Left lung (tissue), 4 donors: ENCODE measurements at regions not wholly inside any gene's neighbourhood (a gene's known extent, or its start where the extent isn't known, plus 50 kb on each side); places are given as distances from the start of the nearest gene placed in this dataset.

ENCODE experiments used
- ATAC-seq: fragments of 200-7000 bp; cut with Tn5 transposase; one replicate; pipeline ENCODE4 v1.9.1; 2020; ENCODE audit warnings: moderate library complexity
- DNase-seq, 4 donors: peaks; one replicate each; pipeline ENCODE4 v3.0.0-alpha.2; 2013 to 2020
- H3K27ac ChIP-seq, 2 donors: fragments of 200-600 bp; sonication (generic) in 1 of 2; one replicate each; pipeline versions ENCODE4 v1.5.0 to v1.8.0; 2020 to 2021
- H3K27me3 ChIP-seq, 2 donors: fragments of 200-600 bp; sonication (generic) in 1 of 2; one replicate each; pipeline versions ENCODE4 v1.5.0 to v1.8.0; 2020 to 2021
- H3K36me3 ChIP-seq, 2 donors: fragments of 200-600 bp; sonication (generic) in 1 of 2; one replicate each; pipeline versions ENCODE4 v1.5.0 to v1.8.0; 2020 to 2021
- H3K4me1 ChIP-seq, 2 donors: fragments of 200-600 bp; one replicate each; pipeline ENCODE4 v1.8.0; 2021
- H3K4me3 ChIP-seq, 2 donors: fragments of 200-600 bp; sonication (generic) in 1 of 2; one replicate each; pipeline versions ENCODE4 v1.5.0 to v1.8.0; 2020 to 2021; ENCODE audit warnings: mild to moderate bottlenecking in 1 of 2
- H3K9me3 ChIP-seq, 2 donors: fragments of 200-600 bp; sonication (generic) in 1 of 2; one replicate each; pipeline versions ENCODE4 v1.5.0 to v1.8.0; 2020 to 2021
- CTCF ChIP-seq, 2 donors: fragments of 200-600 bp; sonication (generic) in 1 of 2; IDR thresholded peaks; one replicate each; pipeline versions ENCODE4 v1.5.0 to v1.8.0; 2021; ENCODE audit warnings: antibody characterized with exemption in 2 of 2
- intact Hi-C, 2 donors: fragments of 100-400 bp; cut with DNase I; formaldehyde crosslinking; loops; one replicate each; pipeline versions ENCODE4 v1.11.2 to v1.14.2; 2022
- donor health status: DM: no; HTN: yes; CAD: no.
- donor health status: DM: no; HTN: no; CAD: no.

GRCh38 chr3:152208439-152208838 is 60.3 kb upstream of the MBNL1 start:
- ATAC-seq (no peak), DNase-seq (no peak)
- no peaks in the 10 kb centered on the region for H3K36me3 ChIP-seq
- H3K27ac ChIP-seq, result no peak overlapping the region
- H3K4me3 ChIP-seq, result no peak overlapping the region
- no peaks in the 10 kb centered on the region for H3K27me3 ChIP-seq
- intact Hi-C loops, result no loop called here
- peaks cover 10 to 31% of the 10 kb centered on the region in 2 donors for H3K4me1 ChIP-seq
- H3K9me3 ChIP-seq, result no peaks in the 10 kb centered on the region
- no peak for TF ChIP-seq CTCF (IDR thresholded peaks at IDR 0.05)

GRCh38 chr3:152209060-152209459 is 59.7 kb upstream of the MBNL1 start:
- Histone ChIP-seq H3K4me3 (no peak overlapping the region), H3K27ac (no peak overlapping the region), H3K9me3 (no peaks in the 10 kb centered on the region), H3K4me1 (peaks cover 6 to 28% of the 10 kb centered on the region in 2 donors), H3K27me3 (no peaks in the 10 kb centered on the region), H3K36me3 (no peaks in the 10 kb centered on the region)
- DNase-seq, result no peak
- no peak for ATAC-seq
- intact Hi-C loops, result no loop called here
- no peak for TF ChIP-seq CTCF (IDR thresholded peaks at IDR 0.05)

- no peak overlapping the region for H3K27ac ChIP-seq
- no peak for ATAC-seq
- TF ChIP-seq CTCF (IDR thresholded peaks at IDR 0.05), result no peak
- peaks cover 0 to 21% of the 10 kb centered on the region in 2 donors for H3K4me1 ChIP-seq
- H3K36me3 ChIP-seq, result no peaks in the 10 kb centered on the region
- intact Hi-C loops, result no loop called here
- no peak overlapping the region for H3K4me3 ChIP-seq
- H3K9me3 ChIP-seq, result no peaks in the 10 kb centered on the region
- DNase-seq, result no peak
- no peaks in the 10 kb centered on the region for H3K27me3 ChIP-seq
These were observed 59.0 kb upstream of the MBNL1 start for GRCh38 chr3:152209776-152210175.

GRCh38 chr3:152210697-152211096 is 58.0 kb upstream of the MBNL1 start:
- ATAC-seq (no peak), DNase-seq (no peak)

GRCh38 chr3:152211655-152212054 is 57.1 kb upstream of the MBNL1 start:
- Histone ChIP-seq H3K4me1 (peaks cover 0 to 10% of the 10 kb centered on the region in 2 donors), H3K27me3 (no peaks in the 10 kb centered on the region), H3K36me3 (no peaks in the 10 kb centered on the region), H3K27ac (no peak overlapping the region), H3K4me3 (no peak overlapping the region), H3K9me3 (no peaks in the 10 kb centered on the region)
- ATAC-seq (no peak), DNase-seq (no peak)
- intact Hi-C loops, result no loop called here
- TF ChIP-seq CTCF (IDR thresholded peaks at IDR 0.05), result no peak

More at GRCh38 chr3:152210697-152211096, 58.0 kb upstream of the MBNL1 start:
- no peaks in the 10 kb centered on the region for H3K9me3 ChIP-seq
- H3K4me1 ChIP-seq, result peaks cover 0 to 13% of the 10 kb centered on the region in 2 donors
- no peak overlapping the region for H3K4me3 ChIP-seq
- no peak overlapping the region for H3K27ac ChIP-seq
- no peaks in the 10 kb centered on the region for H3K36me3 ChIP-seq
- no peak for TF ChIP-seq CTCF (IDR thresholded peaks at IDR 0.05)
- intact Hi-C loops, result no loop called here
- no peaks in the 10 kb centered on the region for H3K27me3 ChIP-seq
